Retina (tissue), 1 donor: ENCODE measurements at regions not wholly inside any gene's neighbourhood (a gene's known extent, or its start where the extent isn't known, plus 50 kb on each side); places are given as distances from the start of the nearest gene placed in this dataset.
"Not testable (repeated sequence)": the region's sequence is repeated elsewhere in the genome, so short reads cannot be mapped to it uniquely, and the experiment has no call there.

ENCODE experiments used
- DNase-seq: peaks from one replicate; pipeline ENCODE4 v3.0.0-alpha.2; 2016

- DNase-seq, result no peak
These were observed 87.9 kb upstream of the MSTN start for GRCh38 chr2:190150413-190150812.

- DNase-seq, result no peak
These were observed 87.4 kb upstream of the MSTN start for GRCh38 chr2:190149908-190150307.

GRCh38 chr2:190149200-190149599 lies 86.7 kb upstream of the MSTN start:
- DNase-seq, result no peak

- DNase-seq, result not testable (repeated sequence)
These were observed 83.6 kb upstream of the MSTN start for GRCh38 chr2:190146109-190146508.

- not testable (repeated sequence) for DNase-seq
These were observed 77.9 kb upstream of the MSTN start for GRCh38 chr2:190140474-190140873.

- no peak for DNase-seq
These were observed 76.8 kb upstream of the MSTN start for GRCh38 chr2:190139371-190139770.

GRCh38 chr2:190138032-190138431 lies 75.5 kb upstream of the MSTN start:
- no peak for DNase-seq

GRCh38 chr2:190137561-190137960 lies 75.0 kb upstream of the MSTN start:
- no peak for DNase-seq

- no peak for DNase-seq
These were observed 74.3 kb upstream of the MSTN start for GRCh38 chr2:190136825-190137224.

- no peak for DNase-seq
These were observed 73.7 kb upstream of the MSTN start for GRCh38 chr2:190136259-190136658.

- DNase-seq, result no peak
These were observed 67.1 kb upstream of the MSTN start for GRCh38 chr2:190129421-190130199.

GRCh38 chr2:190127651-190128050 lies 65.1 kb upstream of the MSTN start:
- DNase-seq, result no peak

- no peak for DNase-seq
These were observed 64.3 kb upstream of the MSTN start for GRCh38 chr2:190126798-190127197.

GRCh38 chr2:190123956-190124355 lies 61.4 kb upstream of the MSTN start:
- DNase-seq, result no peak

- DNase-seq, result no peak
These were observed 59.4 kb upstream of the MSTN start for GRCh38 chr2:190121971-190122370.

- DNase-seq, result no peak
These were observed 58.8 kb upstream of the MSTN start for GRCh38 chr2:190121305-190121704.

- no peak for DNase-seq
These were observed 57.5 kb upstream of the MSTN start for GRCh38 chr2:190119923-190120590.

- DNase-seq, result peak; percentile 19
These were observed 56.7 kb upstream of the MSTN start for GRCh38 chr2:190119257-190119656.

- no peak for DNase-seq
These were observed 54.8 kb upstream of the MSTN start for GRCh38 chr2:190117305-190117704.

- DNase-seq, result no peak
These were observed 50.5 kb upstream of the MSTN start for GRCh38 chr2:190113000-190113399.
